Tibial nerve (tissue), 3 donors: ENCODE measurements at regions not wholly inside any gene's neighbourhood (a gene's known extent, or its start where the extent isn't known, plus 50 kb on each side); places are given as distances from the start of the nearest gene placed in this dataset.

Experiments
- POLR2A ChIP-seq, 2 donors: fragments of 450-650 bp; IDR thresholded peaks; one replicate each; pipeline ENCODE4 v1.6.1; 2017; ENCODE audit warnings: antibody characterized with exemption in 2 of 2, mild to moderate bottlenecking in 2 of 2, moderate library complexity in 2 of 2
- TF ChIP-seq, protein P1 (sequence below), 5 experiments: fragments of 200-600 bp in 3 of 5; fragments of 450-650 bp in 2 of 5; sonication (generic) in 3 of 5; IDR thresholded peaks; one replicate each; pipeline ENCODE4 v1.5.1; 2016 to 2019; ENCODE audit warnings: antibody characterized with exemption in 5 of 5, mild to moderate bottlenecking in 3 of 5, moderate library complexity in 2 of 5

DNA sequence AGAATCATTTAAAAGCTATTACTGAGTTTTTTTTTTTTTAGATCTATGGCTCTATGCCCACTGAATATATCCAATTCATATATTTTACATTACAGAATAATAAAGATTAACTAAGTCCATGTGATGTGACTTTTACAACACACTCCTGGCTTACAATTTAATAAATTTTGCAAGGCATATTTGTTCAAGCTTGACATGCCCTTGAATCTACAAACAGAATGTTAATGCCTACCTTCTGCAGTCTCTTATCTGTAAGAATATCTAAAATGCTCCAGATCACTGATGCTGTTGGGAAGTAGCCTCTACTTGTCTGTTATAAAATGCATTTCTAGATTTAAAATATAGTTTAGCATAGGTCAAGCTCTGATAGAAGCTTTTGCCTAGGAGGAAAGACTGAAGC is 100.7 kb upstream of the RASGEF1B start:
- TF ChIP-seq, protein P1, sequence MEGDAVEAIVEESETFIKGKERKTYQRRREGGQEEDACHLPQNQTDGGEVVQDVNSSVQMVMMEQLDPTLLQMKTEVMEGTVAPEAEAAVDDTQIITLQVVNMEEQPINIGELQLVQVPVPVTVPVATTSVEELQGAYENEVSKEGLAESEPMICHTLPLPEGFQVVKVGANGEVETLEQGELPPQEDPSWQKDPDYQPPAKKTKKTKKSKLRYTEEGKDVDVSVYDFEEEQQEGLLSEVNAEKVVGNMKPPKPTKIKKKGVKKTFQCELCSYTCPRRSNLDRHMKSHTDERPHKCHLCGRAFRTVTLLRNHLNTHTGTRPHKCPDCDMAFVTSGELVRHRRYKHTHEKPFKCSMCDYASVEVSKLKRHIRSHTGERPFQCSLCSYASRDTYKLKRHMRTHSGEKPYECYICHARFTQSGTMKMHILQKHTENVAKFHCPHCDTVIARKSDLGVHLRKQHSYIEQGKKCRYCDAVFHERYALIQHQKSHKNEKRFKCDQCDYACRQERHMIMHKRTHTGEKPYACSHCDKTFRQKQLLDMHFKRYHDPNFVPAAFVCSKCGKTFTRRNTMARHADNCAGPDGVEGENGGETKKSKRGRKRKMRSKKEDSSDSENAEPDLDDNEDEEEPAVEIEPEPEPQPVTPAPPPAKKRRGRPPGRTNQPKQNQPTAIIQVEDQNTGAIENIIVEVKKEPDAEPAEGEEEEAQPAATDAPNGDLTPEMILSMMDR (IDR thresholded peaks at IDR 0.05), result no peak
- no peak for TF ChIP-seq POLR2A (IDR thresholded peaks at IDR 0.05)
